ENCODE measurements at regions not wholly inside any gene's neighbourhood (a gene's known extent, or its start where the extent isn't known, plus 50 kb on each side); places are given as distances from the start of the nearest gene placed in this dataset.

DNA sequence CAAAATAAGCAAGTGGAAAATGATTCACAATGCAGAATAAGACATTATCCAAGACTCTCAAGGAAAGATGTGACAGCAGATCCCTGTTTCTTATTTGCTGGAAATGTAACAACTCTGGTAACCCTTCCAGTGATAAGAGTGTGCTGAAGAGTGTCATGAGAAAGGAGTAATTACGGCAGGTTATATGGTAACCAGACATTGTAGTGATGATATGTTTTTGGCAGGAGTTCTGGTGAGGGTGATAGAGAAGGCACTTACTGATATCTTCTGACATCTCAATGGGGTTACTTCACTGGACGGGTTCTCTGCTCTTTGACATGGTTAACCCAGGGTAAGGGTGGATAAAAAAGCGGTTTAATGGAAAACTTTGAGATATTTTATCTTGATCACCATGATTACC, 1270.9 kb downstream of the CDH11 start:
- TF ChIP-seq, protein P1, sequence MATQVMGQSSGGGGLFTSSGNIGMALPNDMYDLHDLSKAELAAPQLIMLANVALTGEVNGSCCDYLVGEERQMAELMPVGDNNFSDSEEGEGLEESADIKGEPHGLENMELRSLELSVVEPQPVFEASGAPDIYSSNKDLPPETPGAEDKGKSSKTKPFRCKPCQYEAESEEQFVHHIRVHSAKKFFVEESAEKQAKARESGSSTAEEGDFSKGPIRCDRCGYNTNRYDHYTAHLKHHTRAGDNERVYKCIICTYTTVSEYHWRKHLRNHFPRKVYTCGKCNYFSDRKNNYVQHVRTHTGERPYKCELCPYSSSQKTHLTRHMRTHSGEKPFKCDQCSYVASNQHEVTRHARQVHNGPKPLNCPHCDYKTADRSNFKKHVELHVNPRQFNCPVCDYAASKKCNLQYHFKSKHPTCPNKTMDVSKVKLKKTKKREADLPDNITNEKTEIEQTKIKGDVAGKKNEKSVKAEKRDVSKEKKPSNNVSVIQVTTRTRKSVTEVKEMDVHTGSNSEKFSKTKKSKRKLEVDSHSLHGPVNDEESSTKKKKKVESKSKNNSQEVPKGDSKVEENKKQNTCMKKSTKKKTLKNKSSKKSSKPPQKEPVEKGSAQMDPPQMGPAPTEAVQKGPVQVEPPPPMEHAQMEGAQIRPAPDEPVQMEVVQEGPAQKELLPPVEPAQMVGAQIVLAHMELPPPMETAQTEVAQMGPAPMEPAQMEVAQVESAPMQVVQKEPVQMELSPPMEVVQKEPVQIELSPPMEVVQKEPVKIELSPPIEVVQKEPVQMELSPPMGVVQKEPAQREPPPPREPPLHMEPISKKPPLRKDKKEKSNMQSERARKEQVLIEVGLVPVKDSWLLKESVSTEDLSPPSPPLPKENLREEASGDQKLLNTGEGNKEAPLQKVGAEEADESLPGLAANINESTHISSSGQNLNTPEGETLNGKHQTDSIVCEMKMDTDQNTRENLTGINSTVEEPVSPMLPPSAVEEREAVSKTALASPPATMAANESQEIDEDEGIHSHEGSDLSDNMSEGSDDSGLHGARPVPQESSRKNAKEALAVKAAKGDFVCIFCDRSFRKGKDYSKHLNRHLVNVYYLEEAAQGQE (IDR thresholded peaks at IDR 0.05; ENCODE audit: insufficient replicate concordance, low read depth) = no peak
- TF ChIP-seq, protein P2, sequence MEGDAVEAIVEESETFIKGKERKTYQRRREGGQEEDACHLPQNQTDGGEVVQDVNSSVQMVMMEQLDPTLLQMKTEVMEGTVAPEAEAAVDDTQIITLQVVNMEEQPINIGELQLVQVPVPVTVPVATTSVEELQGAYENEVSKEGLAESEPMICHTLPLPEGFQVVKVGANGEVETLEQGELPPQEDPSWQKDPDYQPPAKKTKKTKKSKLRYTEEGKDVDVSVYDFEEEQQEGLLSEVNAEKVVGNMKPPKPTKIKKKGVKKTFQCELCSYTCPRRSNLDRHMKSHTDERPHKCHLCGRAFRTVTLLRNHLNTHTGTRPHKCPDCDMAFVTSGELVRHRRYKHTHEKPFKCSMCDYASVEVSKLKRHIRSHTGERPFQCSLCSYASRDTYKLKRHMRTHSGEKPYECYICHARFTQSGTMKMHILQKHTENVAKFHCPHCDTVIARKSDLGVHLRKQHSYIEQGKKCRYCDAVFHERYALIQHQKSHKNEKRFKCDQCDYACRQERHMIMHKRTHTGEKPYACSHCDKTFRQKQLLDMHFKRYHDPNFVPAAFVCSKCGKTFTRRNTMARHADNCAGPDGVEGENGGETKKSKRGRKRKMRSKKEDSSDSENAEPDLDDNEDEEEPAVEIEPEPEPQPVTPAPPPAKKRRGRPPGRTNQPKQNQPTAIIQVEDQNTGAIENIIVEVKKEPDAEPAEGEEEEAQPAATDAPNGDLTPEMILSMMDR (IDR thresholded peaks at IDR 0.05; ENCODE audit: insufficient read depth, low read length) = no peak
- no peak for TF ChIP-seq GABPA (IDR thresholded peaks at IDR 0.05; ENCODE audit: low read depth)

All from HL-60 (cell line).